Lung microvascular endothelial cell (primary cell): ENCODE measurements at regions not wholly inside any gene's neighbourhood (a gene's known extent, or its start where the extent isn't known, plus 50 kb on each side); places are given as distances from the start of the nearest gene placed in this dataset.
"Not testable (repeated sequence)": the region's sequence is repeated elsewhere in the genome, so short reads cannot be mapped to it uniquely, and the experiment has no call there.

Experiments used
- DNase-seq, 2 donors: peaks; one replicate each; pipeline versions ENCODE4 v3.0.0 to v3.0.0-alpha.2; 2010; ENCODE audit warnings: low read depth in 2 of 2

GRCh38 chr2:58586178-58586577 lies 345.1 kb upstream of the FANCL start:
- not testable (repeated sequence) for DNase-seq

GRCh38 chr2:58585233-58585632 lies 344.1 kb upstream of the FANCL start:
- no peak for DNase-seq

- no peak for DNase-seq
These were observed 343.5 kb upstream of the FANCL start for GRCh38 chr2:58584606-58585118.

GRCh38 chr2:58578276-58578675 lies 337.2 kb upstream of the FANCL start:
- DNase-seq = no peak

- DNase-seq = no peak
These were observed 333.7 kb upstream of the FANCL start for GRCh38 chr2:58574873-58575272.

- DNase-seq = no peak
These were observed 331.6 kb upstream of the FANCL start for GRCh38 chr2:58572731-58573130.

GRCh38 chr2:58571181-58571852 lies 330.2 kb upstream of the FANCL start:
- peak; percentile 69 to 80 for DNase-seq

- no peak for DNase-seq
These were observed 328.5 kb upstream of the FANCL start for GRCh38 chr2:58569475-58570185.

- no peak for DNase-seq
These were observed 327.8 kb upstream of the FANCL start for GRCh38 chr2:58568901-58569300.

- no peak for DNase-seq
These were observed 321.2 kb upstream of the FANCL start for GRCh38 chr2:58562276-58562675.

- DNase-seq = no peak
These were observed 319.4 kb upstream of the FANCL start for GRCh38 chr2:58560531-58560930.

GRCh38 chr2:58558881-58559280 lies 317.8 kb upstream of the FANCL start:
- DNase-seq = no peak

- DNase-seq = no peak
These were observed 316.1 kb upstream of the FANCL start for GRCh38 chr2:58557176-58557575.

- peak; percentile 4 to 8 for DNase-seq
These were observed 312.8 kb upstream of the FANCL start for GRCh38 chr2:58553937-58554336.

GRCh38 chr2:58553522-58553921 lies 312.4 kb upstream of the FANCL start:
- DNase-seq = no peak

- no peak for DNase-seq
These were observed 304.5 kb upstream of the FANCL start for GRCh38 chr2:58545300-58546280.

- DNase-seq = no peak
These were observed 302.3 kb upstream of the FANCL start for GRCh38 chr2:58543442-58543841.

- no peak for DNase-seq
These were observed 300.4 kb upstream of the FANCL start for GRCh38 chr2:58541511-58541910.

- no peak for DNase-seq
These were observed 299.6 kb upstream of the FANCL start for GRCh38 chr2:58540681-58541080.

GRCh38 chr2:58539973-58540372 lies 298.8 kb upstream of the FANCL start:
- DNase-seq = peak in 1 of 2 donors; percentile 50

- DNase-seq = no peak
These were observed 294.9 kb upstream of the FANCL start for GRCh38 chr2:58535990-58536389.

- no peak for DNase-seq
These were observed 294.1 kb upstream of the FANCL start for GRCh38 chr2:58535182-58535581.
